ENCODE measurements at regions not wholly inside any gene's neighbourhood (a gene's known extent, or its start where the extent isn't known, plus 50 kb on each side); places are given as distances from the start of the nearest gene placed in this dataset.

DNA sequence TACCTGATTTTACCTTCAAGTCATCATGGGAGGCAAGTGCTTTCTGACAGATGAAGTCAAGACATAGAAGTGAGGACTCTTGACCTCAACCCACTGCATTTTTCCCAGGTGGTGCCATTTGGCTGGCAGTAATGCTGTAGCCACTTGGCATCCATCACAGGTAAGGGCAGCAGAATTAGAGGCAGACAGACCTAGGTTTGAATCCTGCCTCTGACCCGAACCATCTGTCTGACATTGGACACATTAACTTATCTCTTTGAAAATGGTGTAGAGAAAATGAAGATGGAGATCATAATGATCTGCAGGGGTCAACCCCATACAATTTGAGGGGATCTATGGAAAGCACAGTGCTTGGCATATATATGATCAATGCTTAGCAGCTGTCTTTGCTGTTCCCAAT is 505.5 kb downstream of the NPIPA7 start:
- H3K27me3 ChIP-seq (ENCODE audit: control insufficient read depth, low read length), result no peaks in the 10 kb centered on the region
- TF ChIP-seq EZH2phosphoT487 (IDR thresholded peaks at IDR 0.05; ENCODE audit: borderline replicate concordance, low read length) (no peak), CTCF (IDR thresholded peaks at IDR 0.05; ENCODE audit: low read depth, low read length, poor library complexity, severe bottlenecking) (no peak)
- no peaks in the 10 kb centered on the region for H3K36me3 ChIP-seq (ENCODE audit: control insufficient read depth, low read length)
- no peaks in the 10 kb centered on the region for H3K4me1 ChIP-seq (ENCODE audit: control insufficient read depth, low read length)
- no peak overlapping the region for H3K4me3 ChIP-seq (ENCODE audit: low read length)
- no peaks in the 10 kb centered on the region for H3K9me2 ChIP-seq (replicated peaks; ENCODE audit: control insufficient read depth, low read length)
- no peak overlapping the region for H3K4me2 ChIP-seq (ENCODE audit: low read length)
- H3K9me3 ChIP-seq (ENCODE audit: control insufficient read depth, insufficient read depth, low read length), result no peaks in the 10 kb centered on the region
- no peak overlapping the region for H3K27ac ChIP-seq (ENCODE audit: low read depth, low read length)
- no peaks in the 10 kb centered on the region for H4K20me1 ChIP-seq (ENCODE audit: control insufficient read depth, insufficient read depth, low read depth, low read length)
- no peaks in the 10 kb centered on the region for H3K79me2 ChIP-seq (ENCODE audit: control insufficient read depth, low read length)
- H3F3A ChIP-seq (ENCODE audit: control insufficient read depth, insufficient read depth), result no peaks in the 10 kb centered on the region

GRCh38 chr16:16887193-16887592 is 508.3 kb downstream of the NPIPA7 start:
- Histone ChIP-seq H3F3A (ENCODE audit: control insufficient read depth, insufficient read depth) (no peaks in the 10 kb centered on the region), H3K9me2 (replicated peaks; ENCODE audit: control insufficient read depth, low read length) (no peaks in the 10 kb centered on the region), H4K20me1 (ENCODE audit: control insufficient read depth, insufficient read depth, low read depth, low read length) (no peaks in the 10 kb centered on the region), H3K27ac (ENCODE audit: low read depth, low read length) (no peak overlapping the region), H3K9me3 (ENCODE audit: control insufficient read depth, insufficient read depth, low read length) (no peaks in the 10 kb centered on the region), H3K4me3 (ENCODE audit: low read length) (no peak overlapping the region), H3K27me3 (ENCODE audit: control insufficient read depth, low read length) (no peaks in the 10 kb centered on the region), H3K4me1 (ENCODE audit: control insufficient read depth, low read length) (no peaks in the 10 kb centered on the region), H3K79me2 (ENCODE audit: control insufficient read depth, low read length) (no peaks in the 10 kb centered on the region), H3K4me2 (ENCODE audit: low read length) (no peak overlapping the region), H3K36me3 (ENCODE audit: control insufficient read depth, low read length) (no peaks in the 10 kb centered on the region)
- TF ChIP-seq CTCF (IDR thresholded peaks at IDR 0.05; ENCODE audit: low read depth, low read length, poor library complexity, severe bottlenecking) (no peak), EZH2phosphoT487 (IDR thresholded peaks at IDR 0.05; ENCODE audit: borderline replicate concordance, low read length) (no peak)

DNA sequence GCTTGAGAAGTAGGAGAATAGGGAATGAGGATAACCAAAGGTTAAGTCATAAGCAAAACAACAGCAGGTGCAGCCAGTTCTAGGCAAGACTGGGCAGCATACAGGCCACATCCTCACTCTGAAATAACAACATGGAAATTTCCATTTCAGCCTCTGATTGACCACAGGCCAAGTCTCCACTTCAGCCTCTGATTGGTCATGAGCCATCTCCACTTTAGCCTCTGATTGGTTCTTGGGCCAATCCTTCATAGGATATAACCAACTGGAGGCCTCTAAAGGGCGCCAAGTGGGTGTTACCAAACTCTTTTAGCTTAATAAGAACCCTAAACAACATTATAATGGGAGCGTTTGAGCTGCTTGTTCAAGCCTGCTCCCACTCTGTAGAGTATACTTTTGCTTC is 512.0 kb downstream of the NPIPA7 start:
- Histone ChIP-seq H3K27ac (ENCODE audit: low read depth, low read length) (no peak overlapping the region), H3F3A (ENCODE audit: control insufficient read depth, insufficient read depth) (no peaks in the 10 kb centered on the region), H4K20me1 (ENCODE audit: control insufficient read depth, insufficient read depth, low read depth, low read length) (no peaks in the 10 kb centered on the region), H3K27me3 (ENCODE audit: control insufficient read depth, low read length) (no peaks in the 10 kb centered on the region), H3K4me3 (ENCODE audit: low read length) (no peak overlapping the region), H3K4me2 (ENCODE audit: low read length) (no peak overlapping the region), H3K4me1 (ENCODE audit: control insufficient read depth, low read length) (no peaks in the 10 kb centered on the region), H3K9me3 (ENCODE audit: control insufficient read depth, insufficient read depth, low read length) (no peaks in the 10 kb centered on the region), H3K36me3 (ENCODE audit: control insufficient read depth, low read length) (no peaks in the 10 kb centered on the region), H3K79me2 (ENCODE audit: control insufficient read depth, low read length) (no peaks in the 10 kb centered on the region), H3K9me2 (replicated peaks; ENCODE audit: control insufficient read depth, low read length) (no peaks in the 10 kb centered on the region)
- TF ChIP-seq EZH2phosphoT487 (IDR thresholded peaks at IDR 0.05; ENCODE audit: borderline replicate concordance, low read length) (no peak), CTCF (IDR thresholded peaks at IDR 0.05; ENCODE audit: low read depth, low read length, poor library complexity, severe bottlenecking) (no peak)

GRCh38 chr16:16904601-16905000 is 525.7 kb downstream of the NPIPA7 start:
- peaks cover 3% of the 10 kb centered on the region; the same call in 1 of the 2 replicates for H3K9me3 ChIP-seq (ENCODE audit: control insufficient read depth, insufficient read depth, low read length)
- no peaks in the 10 kb centered on the region for H3K4me1 ChIP-seq (ENCODE audit: control insufficient read depth, low read length)
- H3K9me2 ChIP-seq (replicated peaks; ENCODE audit: control insufficient read depth, low read length), result no peaks in the 10 kb centered on the region
- no peak overlapping the region for H3K4me2 ChIP-seq (ENCODE audit: low read length)
- no peaks in the 10 kb centered on the region for H3K79me2 ChIP-seq (ENCODE audit: control insufficient read depth, low read length)
- no peak overlapping the region for H3K4me3 ChIP-seq (ENCODE audit: low read length)
- no peaks in the 10 kb centered on the region for H3K27me3 ChIP-seq (ENCODE audit: control insufficient read depth, low read length)
- H3K27ac ChIP-seq (ENCODE audit: low read depth, low read length), result no peak overlapping the region
- H3K36me3 ChIP-seq (ENCODE audit: control insufficient read depth, low read length), result no peaks in the 10 kb centered on the region
- no peaks in the 10 kb centered on the region for H4K20me1 ChIP-seq (ENCODE audit: control insufficient read depth, insufficient read depth, low read depth, low read length)
- no peaks in the 10 kb centered on the region for H3F3A ChIP-seq (ENCODE audit: control insufficient read depth, insufficient read depth)
- TF ChIP-seq EZH2phosphoT487 (IDR thresholded peaks at IDR 0.05; ENCODE audit: borderline replicate concordance, low read length) (no peak), CTCF (IDR thresholded peaks at IDR 0.05; ENCODE audit: low read depth, low read length, poor library complexity, severe bottlenecking) (no peak)

All from DOHH2 (cell line).